ENCODE measurements at regions not wholly inside any gene's neighbourhood (a gene's known extent, or its start where the extent isn't known, plus 50 kb on each side); places are given as distances from the start of the nearest gene placed in this dataset.
A peak's percentile ranks its signal among the peaks of the same experiment; 100 is the strongest.

DNA sequence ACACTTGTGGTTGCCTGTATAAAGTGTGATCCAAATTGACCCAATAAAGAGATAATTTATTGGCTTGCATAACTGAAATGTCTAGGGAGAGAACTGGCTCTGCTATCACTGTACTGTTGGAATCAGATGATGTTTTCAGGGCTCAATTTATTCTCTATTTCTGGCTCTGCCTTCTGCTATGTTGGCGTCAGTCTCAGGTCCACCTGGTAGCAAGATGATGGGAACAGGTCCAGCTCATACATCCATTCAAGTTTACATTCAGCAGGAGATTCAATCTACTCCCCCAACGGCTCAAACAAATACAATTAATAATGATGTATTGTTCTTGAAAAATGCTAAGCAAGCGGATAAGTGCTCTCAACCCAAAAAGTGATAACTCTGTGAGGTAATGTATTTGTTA lies 297.7 kb upstream of the SYT4 start:
- DNase-seq, result no peak

DNA sequence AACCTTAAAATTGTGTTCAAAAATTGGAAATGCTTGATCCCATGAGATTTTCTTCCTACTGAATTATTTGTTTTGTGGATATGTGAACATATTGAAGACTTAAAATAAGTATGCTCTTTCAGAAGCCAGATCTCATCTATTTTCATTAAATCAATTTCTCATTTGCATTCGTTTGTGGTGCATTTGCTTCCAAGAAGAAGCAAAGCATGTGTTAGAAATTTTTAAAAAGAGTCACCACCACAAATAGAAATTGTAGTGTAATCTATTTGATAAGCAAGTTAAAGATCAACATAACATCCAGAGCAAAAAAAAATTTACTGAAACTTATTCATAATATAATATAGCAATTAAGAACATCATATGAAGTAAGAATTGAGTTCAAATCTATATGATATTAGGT lies 300.9 kb upstream of the SYT4 start:
- DNase-seq, result no peak

DNA sequence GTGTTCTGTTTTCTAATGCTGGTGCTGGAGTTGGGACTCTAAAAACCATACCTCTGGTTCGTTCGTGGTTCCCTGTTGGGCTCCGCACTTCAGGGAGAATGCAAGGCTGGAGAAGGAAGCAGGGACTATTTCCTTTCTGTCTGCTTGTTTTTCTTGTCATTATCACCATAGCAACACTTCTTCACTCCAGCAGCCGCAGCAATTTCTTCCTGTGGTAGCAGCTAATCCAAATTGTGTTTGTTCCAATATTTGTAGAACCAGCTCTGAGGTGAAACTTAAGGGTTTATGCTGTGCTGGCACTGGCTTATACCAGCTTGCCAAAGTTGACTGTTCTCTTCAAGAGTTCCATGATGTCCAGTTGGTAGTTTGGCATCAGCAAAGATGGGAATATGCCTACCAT lies 301.4 kb upstream of the SYT4 start:
- DNase-seq, result peak; percentile 18 to 30

DNA sequence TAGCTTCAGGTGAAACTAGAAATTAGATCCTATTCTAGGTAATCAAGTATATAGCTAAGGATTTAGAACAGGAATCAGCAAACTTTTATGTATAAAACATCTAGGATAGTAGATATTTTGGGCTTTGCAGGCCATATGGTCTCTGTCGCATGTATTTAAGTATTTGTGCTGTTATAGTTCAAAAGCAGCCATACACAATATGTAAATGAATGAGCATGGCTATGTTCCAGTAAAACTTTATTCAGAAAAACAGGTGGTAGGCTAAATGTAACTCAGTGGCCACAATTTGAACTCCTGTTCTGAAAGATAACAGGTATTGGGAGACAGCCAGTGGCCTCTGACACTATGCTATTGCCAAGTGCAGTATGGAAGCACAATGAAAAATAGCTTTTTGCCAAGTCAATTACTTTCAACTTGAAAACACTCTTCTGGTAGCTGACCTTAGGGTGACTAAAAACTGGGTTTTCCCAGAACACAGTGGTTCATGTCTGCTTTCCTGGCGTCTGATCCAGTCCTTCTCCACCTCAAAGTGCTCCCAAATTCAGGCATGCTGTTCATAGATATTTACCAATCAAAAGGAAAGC lies 304.7 kb upstream of the SYT4 start:
- no peak for DNase-seq

DNA sequence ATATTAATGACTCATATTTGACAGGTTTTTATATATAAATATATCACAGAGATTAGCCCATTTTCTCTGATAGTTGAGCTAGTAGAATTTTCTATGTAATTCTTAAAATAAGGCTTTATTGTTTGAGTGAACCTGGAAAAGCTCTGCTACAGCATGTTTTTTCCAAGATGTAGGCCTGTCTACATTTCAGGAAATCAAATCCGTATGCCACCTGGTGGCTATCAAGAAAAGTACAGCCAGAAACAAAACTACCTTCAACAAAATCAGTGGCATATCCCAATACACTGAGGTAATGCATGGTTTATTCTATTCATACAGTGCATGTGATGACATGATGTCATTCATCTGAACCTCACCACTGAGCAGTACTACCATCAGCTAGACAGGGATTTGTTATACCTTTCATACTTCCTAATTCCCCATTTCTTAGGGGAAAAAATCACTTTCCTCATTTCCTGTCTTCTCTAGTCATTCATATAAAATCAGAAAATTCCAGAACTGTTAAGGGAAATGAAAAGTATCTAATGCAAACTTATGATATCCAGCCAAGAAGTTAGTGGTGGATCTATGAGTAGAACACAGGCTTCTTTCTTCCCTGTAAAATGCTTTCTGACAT lies 310.4 kb upstream of the SYT4 start:
- peak in 1 of 2 experiments; percentile 29 for DNase-seq

- DNase-seq, result no peak
Measured at GRCh38 chr18:43588838-43589237, 311.5 kb upstream of the SYT4 start.

GRCh38 chr18:43589611-43590151 lies 312.4 kb upstream of the SYT4 start:
- no peak for DNase-seq

DNA sequence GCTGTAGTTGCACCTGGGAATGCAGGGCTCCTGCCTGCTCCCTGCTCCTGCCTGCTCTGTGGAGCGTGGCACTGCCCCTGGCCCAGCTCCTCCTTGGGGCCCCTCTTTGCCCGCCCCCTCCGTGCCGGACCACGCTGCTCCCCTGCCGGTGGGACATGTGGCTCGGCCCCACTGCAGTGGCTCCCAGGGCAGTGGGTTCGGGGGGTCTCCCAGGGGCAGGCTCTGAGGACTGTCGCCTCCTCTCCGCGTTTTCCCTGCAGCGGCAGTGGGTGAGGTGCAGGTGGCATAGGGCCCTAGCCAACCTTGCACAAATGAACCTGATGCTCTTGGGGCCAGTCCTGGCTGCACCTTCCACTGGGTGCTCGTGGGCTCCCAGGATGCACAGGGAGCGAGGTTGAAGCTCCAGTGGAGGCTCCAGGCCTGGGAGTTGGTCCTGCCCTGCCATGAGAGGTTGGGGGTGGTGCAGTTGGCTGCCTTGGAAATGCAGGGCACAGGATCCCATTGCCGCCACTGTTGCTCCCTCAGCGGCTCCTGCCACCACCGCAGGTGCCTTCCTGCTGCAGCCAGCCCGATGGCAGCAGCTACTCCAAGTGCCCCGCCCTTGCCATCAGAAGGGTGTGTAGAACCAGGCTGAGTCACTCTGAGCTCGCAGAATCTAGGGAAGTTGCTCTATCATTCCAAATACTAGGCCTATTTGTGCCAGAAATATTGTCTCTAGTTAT lies 313.1 kb upstream of the SYT4 start:
- DNase-seq, result no peak

GRCh38 chr18:43592269-43592668 lies 315.0 kb upstream of the SYT4 start:
- no peak for DNase-seq

DNA sequence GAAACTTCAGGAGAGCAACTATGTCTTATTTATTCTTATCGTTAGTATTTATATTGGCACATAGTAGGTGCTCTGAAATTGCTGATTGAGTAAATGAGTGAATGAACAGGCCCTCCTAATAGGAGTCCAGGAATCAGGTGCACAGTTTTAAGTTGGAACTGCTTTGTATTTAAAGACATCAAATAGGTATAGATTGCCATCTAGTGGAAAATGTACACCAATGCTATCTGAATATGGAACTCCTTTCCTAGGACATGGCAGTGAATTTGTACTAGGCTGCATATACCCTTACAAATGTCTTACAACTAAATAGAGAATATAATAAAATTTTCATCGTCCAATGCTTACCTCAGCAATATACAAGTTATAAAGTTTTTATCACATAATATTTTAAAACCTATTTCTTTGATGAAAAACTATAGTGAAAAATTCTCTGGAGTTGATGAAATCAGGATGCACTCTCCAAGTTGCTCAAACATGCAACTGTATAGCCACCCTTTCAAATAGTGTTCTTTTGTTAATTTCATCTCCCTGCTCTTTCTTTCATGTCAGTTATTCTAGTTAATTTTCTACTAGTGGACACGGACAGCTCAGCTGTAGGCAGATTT lies 318.9 kb upstream of the SYT4 start:
- DNase-seq, result peak; percentile 29 to 49

DNA sequence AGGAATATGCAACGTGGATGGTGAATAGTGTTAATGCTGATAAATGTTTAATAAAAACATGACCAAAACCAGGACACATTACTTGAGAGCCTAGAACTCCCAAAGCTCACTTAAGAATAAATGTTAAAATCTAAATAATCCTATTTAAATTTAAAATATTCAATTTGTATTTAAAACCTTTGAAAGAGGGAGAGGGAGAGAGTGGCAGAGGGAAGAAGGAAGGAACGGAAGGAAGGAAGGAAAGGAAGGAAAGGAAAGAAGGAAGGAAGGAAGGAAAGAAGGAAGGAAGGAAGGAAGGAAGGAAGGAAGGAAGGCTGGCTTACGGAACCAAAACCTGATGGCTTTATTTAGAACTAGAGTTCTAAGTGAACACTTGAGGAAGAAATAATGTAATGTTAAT lies 324.1 kb upstream of the SYT4 start:
- no peak for DNase-seq

DNA sequence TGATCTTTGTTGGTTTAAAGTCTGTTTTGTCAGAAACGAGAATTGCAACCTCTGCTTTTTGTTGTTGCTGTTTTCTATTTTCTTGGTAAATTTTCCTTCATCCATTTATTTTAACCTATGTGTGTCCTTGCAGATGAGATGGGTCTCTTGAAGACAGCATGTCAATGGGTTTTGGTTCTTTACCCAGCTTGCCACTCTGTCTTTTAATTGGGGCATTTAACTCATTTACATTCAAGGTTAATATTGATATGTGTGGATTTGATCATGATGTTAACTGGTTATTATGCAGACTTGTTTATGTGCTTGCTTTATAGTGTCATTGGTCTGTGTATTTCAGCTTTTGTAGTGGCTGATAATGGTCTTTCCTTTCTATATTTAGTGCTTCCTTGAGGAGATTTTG lies 327.9 kb upstream of the SYT4 start:
- no peak for DNase-seq

DNA sequence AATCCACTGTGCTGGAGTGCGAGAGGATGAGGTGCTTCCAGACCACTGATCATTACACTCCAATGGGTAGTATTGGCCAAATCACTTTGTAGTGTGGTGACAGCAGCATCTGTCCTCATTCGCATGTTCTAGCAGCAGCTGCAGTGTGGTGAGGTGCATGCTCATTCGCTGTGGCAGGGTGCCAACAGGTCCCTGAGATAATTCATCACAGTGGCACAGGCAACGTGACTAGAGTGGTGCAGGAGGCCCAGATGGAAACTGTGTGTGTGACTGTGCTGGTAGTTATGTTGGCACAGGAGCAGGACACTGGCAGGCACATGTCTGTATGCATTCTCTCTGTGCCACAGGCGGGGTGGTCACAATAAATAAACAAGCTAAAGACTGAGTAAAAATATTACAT lies 329.5 kb upstream of the SYT4 start:
- no peak for DNase-seq

DNA sequence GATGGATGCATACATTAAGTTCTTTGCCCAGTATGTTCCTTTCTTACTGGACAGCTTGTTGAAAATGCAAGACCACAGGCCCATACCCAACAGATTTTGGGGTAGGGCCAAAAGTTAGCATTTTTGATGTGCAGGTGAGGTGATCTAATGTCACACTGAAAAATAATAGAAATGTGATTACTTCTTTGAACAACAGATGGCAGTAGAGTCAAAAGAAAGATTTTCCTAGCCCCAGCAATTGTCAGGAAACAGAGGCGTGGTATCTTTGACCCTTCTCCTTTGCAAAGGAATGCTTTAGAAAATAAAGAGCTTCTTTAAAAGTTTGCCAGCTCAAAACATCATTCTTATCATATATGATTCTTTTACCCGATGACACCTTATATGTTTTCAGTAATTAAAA lies 343.6 kb upstream of the SYT4 start:
- peak in 1 of 2 experiments; percentile 44 for DNase-seq

GRCh38 chr18:43622024-43622423 lies 344.7 kb upstream of the SYT4 start:
- no peak for DNase-seq

DNA sequence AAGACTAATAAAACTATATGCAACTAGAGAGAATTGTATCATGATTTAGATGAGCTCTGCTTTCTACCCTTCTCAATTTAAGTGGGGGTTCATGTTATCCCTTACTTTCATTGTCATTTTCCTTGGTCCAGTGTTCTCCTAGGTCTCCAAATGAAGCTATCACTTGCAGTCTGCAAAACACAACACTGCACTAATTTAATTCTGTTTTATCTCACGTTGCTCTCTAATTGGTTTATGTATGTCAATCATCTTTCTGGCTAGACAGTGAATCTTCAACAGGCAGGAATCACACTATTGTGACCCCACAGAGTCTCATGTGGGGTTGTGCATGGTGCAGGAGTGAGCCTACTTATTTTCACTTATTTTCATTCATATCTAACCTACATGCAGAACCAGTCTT lies 348.3 kb upstream of the SYT4 start:
- no peak for DNase-seq

GRCh38 chr18:43627848-43628530 lies 350.7 kb upstream of the SYT4 start:
- peak; percentile 10 to 34 for DNase-seq

- DNase-seq, result peak; percentile 74 to 77
Measured at GRCh38 chr18:43634994-43635393, 357.7 kb upstream of the SYT4 start.

DNA sequence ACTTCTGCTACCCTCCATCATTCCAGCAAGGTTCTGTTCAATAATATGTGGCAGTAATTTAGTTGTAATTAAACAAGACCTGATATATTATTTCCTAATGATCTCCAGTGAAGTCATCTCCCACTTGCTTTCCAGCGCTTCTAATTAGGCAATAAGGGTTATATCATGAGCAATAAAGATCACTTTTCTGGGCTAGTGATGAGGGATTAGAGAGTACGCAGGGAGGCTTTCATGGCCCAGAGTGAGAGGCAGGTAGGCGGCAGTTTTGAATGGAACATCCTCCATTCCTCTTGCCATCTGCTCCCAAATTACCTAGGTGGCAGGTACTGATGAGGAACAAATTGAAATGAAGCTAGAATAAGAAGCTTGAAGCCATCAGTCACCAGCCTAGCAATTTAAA lies 358.1 kb upstream of the SYT4 start:
- DNase-seq, result peak in 1 of 2 experiments; percentile 37

- no peak for DNase-seq
Measured at GRCh38 chr18:43642727-43643330, 365.5 kb upstream of the SYT4 start.

DNA sequence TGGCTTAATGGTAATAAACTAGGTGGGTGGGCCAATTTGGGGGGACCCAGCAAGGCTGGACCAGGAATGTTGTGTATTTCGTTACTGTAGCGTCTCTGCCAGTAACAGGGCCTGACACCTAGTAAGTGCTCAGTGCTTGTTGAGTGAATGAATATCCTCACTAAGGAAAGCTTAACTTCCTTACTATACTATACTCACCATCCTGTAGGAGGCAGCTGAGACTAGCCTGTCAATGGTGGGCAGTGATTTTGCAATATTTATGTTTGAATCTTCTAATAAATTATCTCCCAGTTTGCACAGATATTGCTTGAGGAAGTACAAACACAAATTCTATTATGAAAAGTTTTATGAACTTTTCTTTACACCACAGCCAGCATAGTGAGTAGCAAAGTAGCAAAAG lies 370.7 kb upstream of the SYT4 start:
- DNase-seq, result no peak

- no peak for DNase-seq
Measured at GRCh38 chr18:43649649-43650357, 372.5 kb upstream of the SYT4 start.
